ENCODE measurements at regions not wholly inside any gene's neighbourhood (a gene's known extent, or its start where the extent isn't known, plus 50 kb on each side); places are given as distances from the start of the nearest gene placed in this dataset.

- H3K27ac Mint-ChIP-seq (ENCODE audit: unreplicated experiment) = no peak overlapping the region
- H3K9me3 Mint-ChIP-seq (ENCODE audit: low read depth, unreplicated experiment) = peaks cover 2% of the 10 kb centered on the region
- no peaks in the 10 kb centered on the region for H3K27me3 Mint-ChIP-seq (ENCODE audit: unreplicated experiment)
- H3K36me3 Mint-ChIP-seq (ENCODE audit: insufficient read depth, unreplicated experiment) = no peaks in the 10 kb centered on the region
- no peaks in the 10 kb centered on the region for H3K4me1 Mint-ChIP-seq (ENCODE audit: low read depth, unreplicated experiment)
- no TSS peak for BruUV-seq (replicated peaks)
- CTCF ChIA-PET = no interaction called here
- TF ChIP-seq CTCF (IDR thresholded peaks at IDR 0.05; ENCODE audit: unreplicated experiment) = no peak
- intact Hi-C loops (cut with micrococcal nuclease; ENCODE audit: unreplicated experiment) = no loop called here
- no peak overlapping the region for H3K4me3 Mint-ChIP-seq (ENCODE audit: low read depth, unreplicated experiment)
- no peak for DNase-seq
These were observed 773.6 kb upstream of the SLC35B3 start for GRCh38 chr6:9208966-9209365.

GRCh38 chr6:9205645-9206044, 770.3 kb upstream of the SLC35B3 start:
- DNase-seq = no peak
- CTCF ChIA-PET = no interaction called here
- Mint-ChIP-seq H3K27ac (ENCODE audit: unreplicated experiment) (no peak overlapping the region), H3K4me3 (ENCODE audit: low read depth, unreplicated experiment) (no peak overlapping the region), H3K36me3 (ENCODE audit: insufficient read depth, unreplicated experiment) (no peaks in the 10 kb centered on the region), H3K4me1 (ENCODE audit: low read depth, unreplicated experiment) (peaks cover 7% of the 10 kb centered on the region), H3K9me3 (ENCODE audit: low read depth, unreplicated experiment) (peaks cover 2% of the 10 kb centered on the region), H3K27me3 (ENCODE audit: unreplicated experiment) (no peaks in the 10 kb centered on the region)
- BruUV-seq (replicated peaks) = no TSS peak
- intact Hi-C loops (cut with micrococcal nuclease; ENCODE audit: unreplicated experiment) = no loop called here
- no peak for TF ChIP-seq CTCF (IDR thresholded peaks at IDR 0.05; ENCODE audit: unreplicated experiment)

DNA sequence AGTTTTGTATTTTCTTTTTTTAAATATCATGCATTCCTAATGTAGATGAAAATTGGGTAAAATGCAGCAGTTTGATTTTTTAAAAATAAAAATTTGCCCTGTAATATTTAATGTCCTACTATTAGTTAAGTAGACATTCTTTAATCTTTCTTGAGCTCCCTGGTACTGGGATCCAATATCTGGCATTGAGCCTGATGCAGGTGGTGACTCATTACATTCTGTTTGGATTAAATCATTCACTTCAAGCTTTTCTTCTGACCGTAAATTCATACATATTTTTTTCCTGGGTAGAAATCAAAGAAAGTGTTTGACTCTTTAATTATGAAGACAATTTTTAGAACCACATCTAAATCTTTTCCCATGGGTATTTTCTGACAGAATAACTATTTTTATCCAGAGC, 768.8 kb upstream of the SLC35B3 start:
- H3K4me3 Mint-ChIP-seq (ENCODE audit: low read depth, unreplicated experiment) = no peak overlapping the region
- H3K36me3 Mint-ChIP-seq (ENCODE audit: insufficient read depth, unreplicated experiment) = no peaks in the 10 kb centered on the region
- peaks cover 7% of the 10 kb centered on the region for H3K4me1 Mint-ChIP-seq (ENCODE audit: low read depth, unreplicated experiment)
- intact Hi-C loops (cut with micrococcal nuclease; ENCODE audit: unreplicated experiment) = no loop called here
- H3K9me3 Mint-ChIP-seq (ENCODE audit: low read depth, unreplicated experiment) = peaks cover 2% of the 10 kb centered on the region
- no peak for TF ChIP-seq CTCF (IDR thresholded peaks at IDR 0.05; ENCODE audit: unreplicated experiment)
- no TSS peak for BruUV-seq (replicated peaks)
- CTCF ChIA-PET = no interaction called here
- H3K27ac Mint-ChIP-seq (ENCODE audit: unreplicated experiment) = no peak overlapping the region
- no peaks in the 10 kb centered on the region for H3K27me3 Mint-ChIP-seq (ENCODE audit: unreplicated experiment)
- peak; percentile 59 for DNase-seq

DNA sequence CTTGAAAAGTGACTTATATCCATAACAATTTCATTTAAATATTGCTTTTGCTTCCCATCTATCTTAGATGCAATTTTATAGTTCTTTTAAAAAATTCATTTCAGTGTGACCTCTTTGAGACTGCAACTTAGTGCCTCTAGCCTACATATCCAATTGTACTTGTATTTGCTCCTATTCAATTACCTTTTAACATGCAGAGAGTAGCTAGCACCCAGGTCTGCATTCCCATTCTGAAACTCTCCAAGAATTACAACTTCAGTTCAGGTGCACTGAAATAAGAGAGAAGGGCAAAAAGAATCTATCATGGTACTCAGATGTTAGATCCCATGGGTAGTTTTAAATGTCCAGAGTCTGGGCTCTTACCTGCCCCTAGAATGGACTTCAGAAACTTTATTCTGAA, 765.4 kb upstream of the SLC35B3 start:
- Mint-ChIP-seq H3K4me1 (ENCODE audit: low read depth, unreplicated experiment) (peaks cover 7% of the 10 kb centered on the region), H3K4me3 (ENCODE audit: low read depth, unreplicated experiment) (no peak overlapping the region), H3K27me3 (ENCODE audit: unreplicated experiment) (no peaks in the 10 kb centered on the region), H3K9me3 (ENCODE audit: low read depth, unreplicated experiment) (peaks cover 1% of the 10 kb centered on the region), H3K27ac (ENCODE audit: unreplicated experiment) (no peak overlapping the region), H3K36me3 (ENCODE audit: insufficient read depth, unreplicated experiment) (no peaks in the 10 kb centered on the region)
- no TSS peak for BruUV-seq (replicated peaks)
- no peak for DNase-seq
- TF ChIP-seq CTCF (IDR thresholded peaks at IDR 0.05; ENCODE audit: unreplicated experiment) = no peak
- CTCF ChIA-PET = no interaction called here
- intact Hi-C loops (cut with micrococcal nuclease; ENCODE audit: unreplicated experiment) = no loop called here

DNA sequence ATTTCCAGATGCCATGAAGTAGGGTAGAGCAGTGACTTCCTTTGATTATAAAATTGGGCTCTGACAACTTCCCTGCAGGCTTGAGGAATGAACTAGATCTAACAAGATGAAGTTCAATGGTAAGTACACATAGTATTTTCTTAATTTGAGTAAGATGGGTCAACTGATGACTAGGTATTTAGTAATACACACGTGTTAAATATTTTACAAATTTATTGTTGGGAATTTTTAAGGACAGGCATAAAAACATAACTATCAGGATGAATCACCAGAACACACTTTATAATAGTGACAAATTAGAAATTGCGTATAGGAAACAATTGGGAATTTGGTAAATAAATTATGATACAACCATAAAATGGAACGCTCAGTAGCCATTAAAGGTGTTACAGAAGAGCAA, 762.4 kb upstream of the SLC35B3 start:
- intact Hi-C loops (cut with micrococcal nuclease; ENCODE audit: unreplicated experiment) = no loop called here
- H3K27ac Mint-ChIP-seq (ENCODE audit: unreplicated experiment) = no peak overlapping the region
- H3K4me3 Mint-ChIP-seq (ENCODE audit: low read depth, unreplicated experiment) = no peak overlapping the region
- no peaks in the 10 kb centered on the region for H3K9me3 Mint-ChIP-seq (ENCODE audit: low read depth, unreplicated experiment)
- CTCF ChIA-PET = no interaction called here
- DNase-seq = no peak
- no peaks in the 10 kb centered on the region for H3K4me1 Mint-ChIP-seq (ENCODE audit: low read depth, unreplicated experiment)
- TF ChIP-seq CTCF (IDR thresholded peaks at IDR 0.05; ENCODE audit: unreplicated experiment) = no peak
- no peaks in the 10 kb centered on the region for H3K27me3 Mint-ChIP-seq (ENCODE audit: unreplicated experiment)
- no peaks in the 10 kb centered on the region for H3K36me3 Mint-ChIP-seq (ENCODE audit: insufficient read depth, unreplicated experiment)
- no TSS peak for BruUV-seq (replicated peaks)
